SK-N-SH (cell line): ENCODE measurements at regions not wholly inside any gene's neighbourhood (a gene's known extent, or its start where the extent isn't known, plus 50 kb on each side); places are given as distances from the start of the nearest gene placed in this dataset.

Experiments used
- CTCF ChIA-PET: fragments of 300-600, 350-600 bp; formaldehyde crosslinking; extraction: SDS; loops from one replicate; lab custom pipeline; 2021; lab: Yijun Ruan, JAX
- POLR2A ChIA-PET: fragments of 350-600 bp; sonication (Branson Sonifier 250); formaldehyde crosslinking; extraction: SDS; loops from one replicate; lab custom pipeline; 2020; ENCODE audit warnings: antibody characterized with exemption, inconsistent platforms; lab: Yijun Ruan, JAX
- DNase-seq: peaks from one replicate; pipeline ENCODE4 v3.0.0; 2012
- H2AFZ ChIP-seq: fragments of 200-600 bp; sonication (generic); 2 replicates; pipeline ENCODE4 v1.8.1; 2016; ENCODE audit warnings: antibody characterized with exemption, mild to moderate bottlenecking, low read depth
- H3F3A ChIP-seq: fragments of 200-600 bp; sonication (generic); replicated peaks from 2 replicates; pipeline ENCODE3; 2016; ENCODE audit warnings: antibody characterized with exemption, mild to moderate bottlenecking; ENCODE audit not compliant: insufficient read depth
- H3K27ac ChIP-seq, 2 experiments: fragments of 200-500 bp in 1 of 2; fragments of 200-600 bp in 1 of 2; sonication (Bioruptor generic) in 1 of 2; sonication (generic), shearing (Covaris generic) in 1 of 2; 2 replicates each; pipeline versions ENCODE4 v1.5.1 to v1.6.1; 2014 to 2016; ENCODE audit warnings: low read depth in 2 of 2, inconsistent platforms in 1 of 2, low read length in 1 of 2, mild to moderate bottlenecking in 1 of 2, mixed read lengths in 1 of 2
- H3K27me3 ChIP-seq: fragments of 200-600 bp; sonication (generic), shearing (Covaris generic); 2 replicates; pipeline ENCODE4 v1.6.1; 2016; ENCODE audit warnings: mixed run types; ENCODE audit not compliant: insufficient read depth
- H3K36me3 ChIP-seq, 2 experiments: fragments of 200-500 bp in 1 of 2; fragments of 200-600 bp in 1 of 2; sonication (Bioruptor generic) in 1 of 2; sonication (generic) in 1 of 2; replicated peaks in 1 of 2; 2 replicates each; pipeline versions ENCODE3 to v1.5.1; 2014 to 2016; ENCODE audit warnings: low read length in 1 of 2, mild to moderate bottlenecking in 1 of 2; ENCODE audit not compliant: insufficient read depth in 2 of 2, control insufficient read depth in 1 of 2
- H3K4me1 ChIP-seq, 2 experiments: fragments of 200-500 bp in 1 of 2; fragments of 200-600 bp in 1 of 2; sonication (Bioruptor generic) in 1 of 2; sonication (generic), shearing (Covaris generic) in 1 of 2; 2 replicates each; pipeline versions ENCODE4 v1.5.1 to v1.6.1; 2014 to 2016; ENCODE audit warnings: low read depth in 1 of 2, low read length in 1 of 2, mixed run types in 1 of 2; ENCODE audit not compliant: insufficient read depth in 2 of 2, control insufficient read depth in 1 of 2
- H3K4me2 ChIP-seq: fragments of 200-600 bp; sonication (generic), shearing (Covaris generic); 2 replicates; pipeline ENCODE4 v1.6.1; 2017; ENCODE audit warnings: mixed run types
- H3K4me3 ChIP-seq, 2 experiments: fragments of 200-500 bp in 1 of 2; fragments of 200-600 bp in 1 of 2; sonication (Bioruptor generic) in 1 of 2; sonication (generic), shearing (Covaris generic) in 1 of 2; 2 replicates each; pipeline versions ENCODE4 v1.5.1 to v1.8.1; 2014 to 2016; ENCODE audit warnings: low read depth in 2 of 2, inconsistent platforms in 1 of 2, low read length in 1 of 2, mild to moderate bottlenecking in 1 of 2, mixed read lengths in 1 of 2, moderate library complexity in 1 of 2
- H3K79me2 ChIP-seq: fragments of 200-600 bp; sonication (generic); 2 replicates; pipeline ENCODE4 v1.8.1; 2017; ENCODE audit warnings: mild to moderate bottlenecking; ENCODE audit not compliant: insufficient read depth
- H3K9ac ChIP-seq: fragments of 200-600 bp; sonication (generic); 2 replicates; pipeline ENCODE4 v1.6.1; 2017; ENCODE audit warnings: mixed run types
- H3K9me2 ChIP-seq: fragments of 200-600 bp; sonication (generic); 2 replicates; pipeline ENCODE4 v1.6.1; 2017; ENCODE audit warnings: mixed run types
- H3K9me3 ChIP-seq: fragments of 200-600 bp; sonication (generic); 2 replicates; pipeline ENCODE4 v1.6.1; 2017; ENCODE audit warnings: mixed run types, mild to moderate bottlenecking, moderate library complexity
- H4K20me1 ChIP-seq: fragments of 200-600 bp; sonication (generic); 2 replicates; pipeline ENCODE4 v1.6.1; 2017; ENCODE audit warnings: mild to moderate bottlenecking, mixed run types; ENCODE audit not compliant: insufficient read depth
- CHD2 ChIP-seq: fragments of 150-350 bp; IDR thresholded peaks from 2 replicates; pipeline ENCODE4 v1.6.1; 2018; ENCODE audit warnings: low read length; ENCODE audit not compliant: partially characterized antibody
- EZH2phosphoT487 ChIP-seq: fragments of 200-600 bp; sonication (generic); IDR thresholded peaks from 2 replicates; pipeline ENCODE4 v1.6.1; 2017; ENCODE audit warnings: low read depth, mixed run types, mild to moderate bottlenecking, antibody characterized with exemption, moderate library complexity, borderline replicate concordance
- FOXJ3 ChIP-seq: sonication (generic); formaldehyde crosslinking; IDR thresholded peaks from 2 replicates; pipeline ENCODE4 v1.5.1; 2020; ENCODE audit warnings: mild to moderate bottlenecking, missing genetic modification reagents
- NFIC ChIP-seq: IDR thresholded peaks from 2 replicates; pipeline ENCODE4 v1.4.0; 2012; ENCODE audit warnings: borderline replicate concordance
- RAD21 ChIP-seq: IDR thresholded peaks from 2 replicates; pipeline ENCODE4 v1.6.1; 2012; ENCODE audit warnings: mild to moderate bottlenecking, low read length
- RXRA ChIP-seq: IDR thresholded peaks from 2 replicates; pipeline ENCODE4 v1.4.0; 2012; ENCODE audit warnings: low read depth, mild to moderate bottlenecking, borderline replicate concordance
- SMC3 ChIP-seq: IDR thresholded peaks from 2 replicates; pipeline ENCODE4 v1.6.1; 2012; ENCODE audit warnings: low read depth, low read length, improper control_type of control experiment
- TAF1 ChIP-seq: IDR thresholded peaks from 2 replicates; pipeline ENCODE4 v1.6.1; 2012; ENCODE audit warnings: low read depth, mild to moderate bottlenecking, low read length, moderate library complexity, borderline replicate concordance
- YY1 ChIP-seq: IDR thresholded peaks from 2 replicates; pipeline ENCODE4 v1.4.0; 2012; ENCODE audit warnings: low read depth, mild to moderate bottlenecking
- WGBS: methylation state at CpG from one replicate; pipeline ENCODE4 v1.1.6; 2017; ENCODE audit warnings: low lambda C conversion rate; 5-methylcytosine and 5-hydroxymethylcytosine counted together
- TF ChIP-seq, protein P1 (sequence below): fragments of 150-350 bp; IDR thresholded peaks from 2 replicates; pipeline ENCODE4 v1.6.1; 2016; ENCODE audit warnings: mild to moderate bottlenecking, low read depth, low read length
- TF ChIP-seq, protein P2 (sequence below): fragments of 150-350 bp; IDR thresholded peaks from 2 replicates; pipeline ENCODE4 v1.6.1; 2017; ENCODE audit warnings: antibody characterized with exemption, low read length, low read depth, borderline replicate concordance
- TF ChIP-seq, protein P3 (sequence below): IDR thresholded peaks from 2 replicates; pipeline ENCODE4 v1.4.0; 2012; ENCODE audit warnings: low read depth

DNA sequence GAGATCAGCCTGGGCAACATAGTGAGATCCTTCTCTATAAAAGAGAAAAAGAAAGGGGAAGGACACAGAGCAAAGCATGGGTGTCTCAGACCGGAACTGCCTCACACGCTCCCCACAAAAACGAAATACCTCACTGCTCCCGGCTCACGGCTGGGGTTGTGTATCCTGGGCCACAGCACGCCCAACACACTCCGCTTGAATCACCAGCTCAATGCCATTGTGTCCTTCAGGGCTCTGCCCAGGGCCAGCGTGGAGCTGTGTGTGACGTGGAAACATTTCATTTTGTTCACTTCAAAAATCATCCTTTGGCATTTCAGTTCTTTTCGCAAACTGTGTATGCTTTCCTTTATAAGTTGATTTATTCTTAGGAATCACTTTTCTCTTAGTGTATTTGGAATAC is 279.5 kb downstream of the IRX1 start:
- Histone ChIP-seq H3K36me3 (no peaks in the 10 kb centered on the region), H3K9me3 (no peaks in the 10 kb centered on the region), H2AFZ (no peak overlapping the region), H3K79me2 (no peaks in the 10 kb centered on the region), H3F3A (no peaks in the 10 kb centered on the region), H3K9ac (no peak overlapping the region), H3K27me3 (no peaks in the 10 kb centered on the region), H3K4me3 (no peak overlapping the region), H3K4me2 (no peak overlapping the region), H3K27ac (no peak overlapping the region), H4K20me1 (no peaks in the 10 kb centered on the region), H3K9me2 (no peaks in the 10 kb centered on the region), H3K4me1 (no peaks in the 10 kb centered on the region)
- no peak for DNase-seq
- TF ChIP-seq, protein P1, sequence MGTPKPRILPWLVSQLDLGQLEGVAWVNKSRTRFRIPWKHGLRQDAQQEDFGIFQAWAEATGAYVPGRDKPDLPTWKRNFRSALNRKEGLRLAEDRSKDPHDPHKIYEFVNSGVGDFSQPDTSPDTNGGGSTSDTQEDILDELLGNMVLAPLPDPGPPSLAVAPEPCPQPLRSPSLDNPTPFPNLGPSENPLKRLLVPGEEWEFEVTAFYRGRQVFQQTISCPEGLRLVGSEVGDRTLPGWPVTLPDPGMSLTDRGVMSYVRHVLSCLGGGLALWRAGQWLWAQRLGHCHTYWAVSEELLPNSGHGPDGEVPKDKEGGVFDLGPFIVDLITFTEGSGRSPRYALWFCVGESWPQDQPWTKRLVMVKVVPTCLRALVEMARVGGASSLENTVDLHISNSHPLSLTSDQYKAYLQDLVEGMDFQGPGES, result no peak
- TF ChIP-seq NFIC (no peak), EZH2phosphoT487 (no peak), YY1 (no peak), RAD21 (no peak), SMC3 (no peak), FOXJ3 (CRISPR knock-in tag) (no peak), TAF1 (no peak), CHD2 (no peak)
- TF ChIP-seq, protein P2, sequence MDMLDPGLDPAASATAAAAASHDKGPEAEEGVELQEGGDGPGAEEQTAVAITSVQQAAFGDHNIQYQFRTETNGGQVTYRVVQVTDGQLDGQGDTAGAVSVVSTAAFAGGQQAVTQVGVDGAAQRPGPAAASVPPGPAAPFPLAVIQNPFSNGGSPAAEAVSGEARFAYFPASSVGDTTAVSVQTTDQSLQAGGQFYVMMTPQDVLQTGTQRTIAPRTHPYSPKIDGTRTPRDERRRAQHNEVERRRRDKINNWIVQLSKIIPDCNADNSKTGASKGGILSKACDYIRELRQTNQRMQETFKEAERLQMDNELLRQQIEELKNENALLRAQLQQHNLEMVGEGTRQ, result no peak
- TF ChIP-seq, protein P3, sequence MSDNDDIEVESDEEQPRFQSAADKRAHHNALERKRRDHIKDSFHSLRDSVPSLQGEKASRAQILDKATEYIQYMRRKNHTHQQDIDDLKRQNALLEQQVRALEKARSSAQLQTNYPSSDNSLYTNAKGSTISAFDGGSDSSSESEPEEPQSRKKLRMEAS, result no peak
- WGBS, result 20% methylated on average over 10 of the region's 10 CpGs
- CTCF ChIA-PET, result no interaction called here
- POLR2A ChIA-PET, result no interaction called here

DNA sequence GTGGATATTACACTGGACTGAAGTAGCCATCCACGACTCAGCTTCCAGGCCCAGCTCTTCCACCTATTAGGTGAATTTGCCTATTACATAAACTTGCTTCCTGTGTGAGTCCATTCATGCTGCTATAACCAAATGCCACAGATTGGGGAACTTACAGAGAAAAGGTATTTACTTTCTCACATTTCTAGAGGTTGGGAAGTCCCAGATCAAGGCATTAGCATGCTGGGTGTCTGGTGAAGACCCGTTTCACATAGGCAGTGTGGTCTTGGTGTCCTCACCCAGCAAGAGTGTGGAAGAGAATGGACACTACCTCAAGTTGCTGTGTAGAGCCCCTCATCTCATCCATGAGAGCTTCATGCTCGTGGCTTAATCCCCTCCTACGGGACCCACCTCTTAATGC is 282.6 kb downstream of the IRX1 start:
- Histone ChIP-seq H3K9ac (no peak overlapping the region), H3K36me3 (no peaks in the 10 kb centered on the region), H3K9me2 (no peaks in the 10 kb centered on the region), H4K20me1 (no peaks in the 10 kb centered on the region), H3K4me3 (no peak overlapping the region), H3K79me2 (no peaks in the 10 kb centered on the region), H3K9me3 (no peaks in the 10 kb centered on the region), H2AFZ (no peak overlapping the region), H3K4me2 (no peak overlapping the region), H3K4me1 (no peaks in the 10 kb centered on the region), H3K27ac (no peak overlapping the region), H3K27me3 (no peaks in the 10 kb centered on the region), H3F3A (no peaks in the 10 kb centered on the region)
- ChIA-PET POLR2A (no interaction called here), CTCF (no interaction called here)
- no peak for DNase-seq
- TF ChIP-seq RXRA (no peak), SMC3 (no peak)
- 0% methylated on average over 4 of the region's 4 CpGs for WGBS
